ENCODE measurements at regions not wholly inside any gene's neighbourhood (a gene's known extent, or its start where the extent isn't known, plus 50 kb on each side); places are given as distances from the start of the nearest gene placed in this dataset.
A peak's percentile ranks its signal among the peaks of the same experiment; 100 is the strongest.
"Not testable (repeated sequence)": the region's sequence is repeated elsewhere in the genome, so short reads cannot be mapped to it uniquely, and the experiment has no call there.

DNA sequence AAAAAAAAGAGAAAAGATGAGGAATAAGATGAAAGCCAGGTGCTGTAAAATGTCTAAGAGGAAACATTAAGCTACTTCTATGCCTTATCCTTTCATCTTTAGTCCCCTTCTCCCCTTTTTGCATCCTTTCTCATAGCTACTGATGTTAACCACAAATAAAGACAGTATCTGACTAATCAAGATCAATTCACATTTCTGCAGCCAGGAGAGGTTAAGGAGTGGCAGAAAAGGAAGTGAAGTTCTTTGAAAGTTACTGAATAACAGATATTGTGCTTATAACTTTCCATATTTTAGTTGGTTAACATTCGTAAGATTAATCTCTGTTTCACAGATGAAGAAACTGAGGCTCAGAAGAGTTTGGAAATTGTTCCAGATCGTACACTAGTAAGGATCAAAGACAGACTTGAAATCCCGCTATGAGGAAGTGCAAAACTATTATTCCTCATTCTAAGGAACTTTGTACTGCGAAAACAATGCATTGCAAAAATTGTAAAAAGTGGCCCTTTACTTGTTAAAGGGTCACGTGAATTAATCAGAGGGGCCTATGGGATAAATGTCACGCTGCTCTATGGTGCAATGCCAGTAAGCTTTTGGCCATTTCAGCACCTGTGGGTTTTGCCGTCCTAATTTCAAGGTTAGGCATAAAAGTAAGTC is 117.7 kb upstream of the GRM7 start:
- DNase-seq, result no peak

DNA sequence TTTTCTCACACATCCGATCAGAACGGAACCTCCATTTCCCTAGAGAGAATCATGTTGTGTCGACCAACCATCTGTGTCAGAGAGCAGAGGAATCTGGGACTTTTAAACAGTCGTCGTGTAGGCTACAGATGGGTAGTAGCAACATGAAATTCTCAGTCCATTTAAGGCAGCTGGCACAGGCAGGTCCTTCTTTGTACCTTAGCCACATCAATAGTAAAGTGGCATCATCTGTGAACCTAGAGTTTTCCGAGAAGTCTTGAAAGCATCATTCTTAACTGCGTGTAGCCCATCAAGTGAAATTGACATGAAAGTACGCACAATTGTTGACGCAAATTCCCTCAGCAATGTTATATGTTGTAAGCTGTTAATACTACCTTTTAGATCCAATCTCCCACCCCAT is 114.5 kb upstream of the GRM7 start:
- no peak for DNase-seq

DNA sequence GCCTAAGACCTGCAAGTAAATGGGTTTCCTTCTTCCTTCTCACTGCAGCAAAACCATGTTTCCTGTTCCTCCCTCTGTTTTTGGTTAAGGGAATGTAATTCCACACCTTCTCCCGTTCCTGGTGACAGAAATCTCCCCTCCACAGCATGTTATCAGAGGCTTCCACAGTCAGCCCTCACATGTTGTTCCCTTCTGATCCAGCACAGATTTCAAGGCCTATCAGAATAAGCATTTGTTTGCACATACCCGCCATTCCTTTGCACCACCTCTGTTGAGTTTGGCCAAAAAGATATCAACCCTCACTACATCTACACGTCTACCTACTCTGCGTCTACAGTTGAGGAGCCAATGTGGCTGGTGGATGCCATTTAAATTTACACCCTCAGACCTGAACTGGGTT is 113.9 kb upstream of the GRM7 start:
- DNase-seq, result no peak

DNA sequence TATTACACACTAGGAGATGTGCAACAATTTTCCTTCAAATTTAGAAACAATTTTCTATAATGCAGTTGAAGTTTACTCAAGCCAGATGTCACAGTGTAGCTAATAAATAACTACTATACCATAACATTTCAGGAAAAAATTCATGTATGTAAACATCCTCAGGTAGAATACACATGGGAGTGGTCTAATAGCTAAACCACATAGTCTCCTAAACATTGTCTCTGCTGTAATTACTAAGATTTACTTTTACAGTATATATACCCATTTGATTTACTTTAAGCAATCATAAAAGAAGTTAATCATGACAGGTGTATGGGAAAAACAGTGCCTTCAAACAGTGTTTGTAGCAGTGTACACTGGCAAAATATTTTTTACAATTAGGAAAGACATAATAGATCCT is 110.1 kb upstream of the GRM7 start:
- DNase-seq, result no peak

DNA sequence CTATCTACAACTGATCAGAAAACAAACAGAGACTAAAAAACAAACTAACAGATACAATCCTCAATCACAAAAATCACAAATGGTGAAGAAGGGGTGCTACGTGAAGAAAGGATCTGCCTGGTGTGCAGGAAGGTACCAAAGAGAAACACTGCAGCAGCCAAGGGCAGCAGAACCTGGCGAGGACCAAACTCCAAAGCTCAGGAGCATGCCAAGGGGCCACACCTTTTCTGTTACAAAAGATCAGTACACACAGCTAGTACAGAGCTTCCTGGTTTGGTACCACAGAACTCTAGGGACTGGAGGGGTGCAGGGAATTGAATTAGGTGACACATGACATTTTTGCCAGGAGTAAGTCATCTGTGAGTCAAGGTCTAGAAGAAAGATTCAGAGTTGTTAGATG is 107.4 kb upstream of the GRM7 start:
- no peak for DNase-seq

DNA sequence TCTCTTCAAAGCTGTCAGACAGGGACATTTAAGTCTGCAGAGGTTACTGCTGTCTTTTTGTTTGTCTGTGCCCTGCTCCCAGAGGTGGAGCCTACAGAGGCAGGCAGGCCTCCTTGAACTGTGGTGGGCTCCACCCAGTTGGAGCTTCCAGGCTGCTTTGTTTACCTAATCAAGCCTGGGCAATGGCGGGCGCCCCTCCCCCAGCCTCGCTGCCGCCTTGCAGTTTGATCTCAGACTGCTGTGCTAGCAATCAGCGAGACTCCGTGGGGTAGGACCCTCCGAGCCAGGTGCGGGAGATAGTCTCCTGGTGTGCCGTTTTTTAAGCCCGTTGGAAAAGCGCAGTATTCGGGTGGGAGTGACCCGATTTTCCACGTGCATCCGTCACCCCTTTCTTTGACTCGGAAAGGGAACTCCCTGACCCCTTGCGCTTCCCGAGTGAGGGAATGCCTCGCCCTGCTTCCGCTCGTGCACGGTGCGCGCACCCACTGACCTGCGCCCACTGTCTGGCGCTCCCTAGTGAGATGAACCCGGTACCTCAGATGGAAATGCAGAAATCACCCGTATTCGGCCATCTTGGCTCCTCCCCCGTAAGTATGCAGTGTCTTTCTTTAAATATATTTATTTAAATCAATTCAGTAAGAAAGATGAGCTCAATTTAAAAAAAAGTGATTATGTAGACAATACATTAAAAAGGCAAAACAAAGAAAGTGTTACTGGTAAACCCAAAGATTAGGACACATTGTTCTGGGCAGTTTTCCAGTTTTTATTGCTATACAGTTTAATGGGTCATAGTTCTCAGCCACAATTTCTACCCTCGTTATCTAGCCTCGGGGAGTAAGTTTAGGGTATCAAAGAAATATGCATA is 91.2 kb upstream of the GRM7 start:
- not testable (repeated sequence) for DNase-seq

DNA sequence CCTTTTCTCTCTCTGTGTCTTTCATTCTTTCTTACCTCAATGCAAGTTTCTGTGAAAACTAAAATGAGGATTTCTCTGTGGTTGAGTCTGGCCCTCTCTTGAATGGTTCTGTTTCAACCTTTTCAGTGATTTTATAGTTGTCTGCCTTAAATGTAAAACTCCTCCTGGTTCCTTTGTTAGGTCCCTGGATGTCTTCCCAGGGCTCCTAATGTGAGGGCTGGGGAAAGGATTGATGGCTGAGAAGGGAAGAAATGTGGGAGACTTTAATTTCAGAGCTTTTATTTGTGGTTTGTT is 90.6 kb upstream of the GRM7 start:
- no peak for DNase-seq

DNA sequence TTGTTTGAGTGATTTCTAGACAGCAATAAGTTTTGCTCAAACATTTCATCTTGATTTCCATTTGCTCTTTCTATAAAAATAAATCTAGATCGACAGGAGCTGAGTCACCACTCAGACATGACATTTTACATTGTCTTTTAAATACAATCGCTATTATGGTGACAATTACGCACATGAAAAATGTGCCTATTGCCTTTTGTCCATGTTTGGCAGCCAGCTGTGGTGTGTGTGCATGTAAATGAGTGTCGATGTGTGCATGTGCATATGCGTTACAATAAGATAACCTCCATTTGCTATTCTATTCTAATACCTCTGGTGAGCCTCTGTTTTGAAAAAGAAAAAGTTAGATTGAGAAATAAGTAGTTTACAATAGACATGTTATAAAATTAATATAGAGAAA is 89.7 kb upstream of the GRM7 start:
- no peak for DNase-seq

DNA sequence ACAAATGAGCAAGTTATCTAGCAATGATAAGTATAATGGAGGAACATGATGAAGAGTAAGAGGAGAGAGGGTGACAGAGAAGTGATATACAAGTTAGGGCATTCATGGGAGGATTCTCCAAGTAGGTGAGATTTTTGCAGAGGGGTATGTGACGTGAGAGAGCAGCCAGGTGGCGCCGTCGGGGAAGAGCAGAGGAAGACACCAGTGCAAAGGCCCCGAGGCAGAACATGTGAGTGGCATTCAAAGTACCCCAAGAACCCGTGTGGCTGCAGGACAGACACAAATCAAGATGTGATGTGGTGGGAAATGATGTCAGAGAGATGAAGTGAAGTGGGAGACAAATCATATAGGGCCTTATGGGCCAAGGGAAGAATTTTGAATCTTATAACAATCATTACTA is 81.8 kb upstream of the GRM7 start:
- no peak for DNase-seq

DNA sequence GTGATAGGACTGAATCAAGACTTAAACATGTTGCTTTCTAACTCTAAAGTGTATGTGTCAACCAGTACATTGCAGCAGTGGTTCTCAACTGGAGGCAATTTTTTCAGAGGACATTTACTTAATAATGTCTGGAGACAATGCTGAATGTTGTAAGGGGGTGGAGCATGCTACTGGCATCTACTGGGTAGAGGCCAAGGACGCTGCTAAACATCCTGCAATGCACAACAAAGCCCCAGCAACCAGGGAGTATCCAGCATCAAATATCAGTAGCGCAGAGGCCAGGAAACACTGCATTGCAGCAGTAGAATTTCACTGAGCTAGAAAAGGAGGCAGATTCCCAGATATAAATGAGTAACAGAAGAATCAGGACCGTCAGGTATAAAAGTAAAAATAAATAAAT is 79.8 kb upstream of the GRM7 start:
- DNase-seq, result no peak

DNA sequence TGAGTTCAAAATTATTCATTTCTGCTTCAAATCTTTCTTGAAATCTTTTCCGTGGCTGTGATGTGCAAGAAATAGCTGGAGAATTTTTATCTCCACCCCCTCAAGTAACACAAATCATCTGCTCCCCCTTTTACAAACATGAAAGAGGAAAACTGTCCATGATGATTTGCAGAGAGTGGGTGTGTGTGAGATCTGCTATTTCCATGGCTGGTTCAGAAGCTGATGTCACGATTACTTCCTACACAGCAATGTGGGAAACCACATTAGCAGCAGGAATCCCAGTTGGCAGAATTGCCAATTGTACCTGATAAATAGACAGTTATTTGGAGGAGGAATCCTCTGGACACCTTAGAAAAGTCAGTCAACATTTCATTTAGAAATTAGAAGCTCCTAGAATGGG is 75.2 kb upstream of the GRM7 start:
- DNase-seq, result no peak

DNA sequence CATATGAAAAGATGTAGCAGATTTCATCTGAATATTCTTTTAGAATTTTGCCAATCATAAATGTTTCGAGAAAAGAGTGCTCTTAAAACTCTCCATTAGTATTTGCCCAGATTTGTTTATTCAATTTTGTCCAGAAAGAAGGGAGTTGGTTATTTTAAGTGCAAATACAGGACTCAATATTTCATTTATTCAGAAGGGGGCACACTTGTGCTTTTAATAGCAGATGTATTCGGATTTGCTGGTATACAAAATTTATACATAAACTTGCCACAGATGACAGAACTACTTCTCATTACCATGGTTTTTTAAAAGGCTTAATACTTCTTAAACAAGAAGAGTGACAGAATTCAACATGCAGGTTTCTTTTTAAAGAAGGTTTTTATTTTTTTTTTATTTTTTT is 69.8 kb upstream of the GRM7 start:
- no peak for DNase-seq

DNA sequence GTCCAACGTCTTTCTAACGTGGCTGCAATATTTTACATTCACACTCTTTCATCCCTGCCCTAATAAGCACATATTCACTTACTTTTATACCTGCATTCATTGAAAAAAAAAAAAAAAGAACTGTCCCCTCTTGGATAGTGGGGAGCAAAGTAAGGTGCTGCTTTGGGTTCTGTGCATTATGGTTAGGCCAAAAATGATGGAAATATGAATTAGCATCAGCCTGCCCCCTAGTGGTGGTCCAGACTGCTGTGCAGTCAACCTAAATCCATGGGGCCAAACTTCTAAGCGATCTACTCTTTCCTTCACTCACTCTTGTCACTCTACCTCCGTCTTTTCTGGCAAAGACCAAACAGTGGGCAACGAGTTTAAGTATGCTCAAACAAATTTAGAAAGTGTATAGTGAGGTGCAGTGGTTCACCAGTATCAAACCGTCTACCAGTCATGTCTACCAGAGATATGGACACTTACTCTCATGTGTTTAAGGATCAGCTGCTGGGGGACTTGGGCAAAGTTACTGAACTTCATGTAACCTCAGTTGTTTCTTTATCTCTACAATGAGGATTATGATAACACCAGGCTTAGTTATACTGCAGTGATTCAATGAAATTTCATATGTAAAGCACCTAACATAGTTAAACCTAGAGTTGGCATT is 61.5 kb upstream of the GRM7 start:
- peak; percentile 3 to 11 for DNase-seq

DNA sequence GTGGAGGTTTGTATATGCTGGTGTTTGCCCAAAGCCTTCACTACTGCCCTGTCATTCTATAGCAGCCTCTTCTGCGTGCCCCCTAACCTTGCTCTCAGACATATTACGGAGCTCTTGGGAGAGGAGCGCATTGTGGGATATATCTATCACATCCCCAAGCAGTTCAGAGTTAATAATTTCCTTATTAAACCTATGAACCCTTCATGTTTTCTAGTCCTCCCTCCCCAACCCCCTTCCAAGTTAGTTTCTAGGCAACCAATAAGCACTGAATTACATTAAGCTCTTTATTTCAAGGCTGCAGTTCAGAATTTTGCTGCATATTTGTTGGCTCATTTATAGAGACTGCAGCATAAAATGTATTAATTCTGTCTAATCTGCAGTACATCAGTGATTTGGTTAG is 57.3 kb upstream of the GRM7 start:
- DNase-seq, result no peak

DNA sequence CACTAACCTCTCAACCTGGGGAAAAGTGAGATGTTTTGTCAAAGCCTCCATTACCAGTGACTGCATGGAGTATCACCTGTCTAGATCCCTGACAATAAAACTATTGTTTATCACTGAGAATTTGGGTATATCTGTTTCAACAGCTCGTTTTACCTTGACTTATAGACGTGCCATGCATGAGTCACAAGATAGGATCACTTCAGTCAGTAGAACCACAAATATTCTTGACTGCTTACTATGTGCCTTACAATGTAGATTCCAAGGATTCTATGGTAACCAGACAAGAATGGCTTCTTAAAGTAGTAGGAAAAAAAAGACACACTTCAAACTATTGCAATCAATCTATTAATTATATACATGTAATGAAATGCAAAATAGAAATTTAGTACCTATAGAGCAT is 55.7 kb upstream of the GRM7 start:
- no peak for DNase-seq

DNA sequence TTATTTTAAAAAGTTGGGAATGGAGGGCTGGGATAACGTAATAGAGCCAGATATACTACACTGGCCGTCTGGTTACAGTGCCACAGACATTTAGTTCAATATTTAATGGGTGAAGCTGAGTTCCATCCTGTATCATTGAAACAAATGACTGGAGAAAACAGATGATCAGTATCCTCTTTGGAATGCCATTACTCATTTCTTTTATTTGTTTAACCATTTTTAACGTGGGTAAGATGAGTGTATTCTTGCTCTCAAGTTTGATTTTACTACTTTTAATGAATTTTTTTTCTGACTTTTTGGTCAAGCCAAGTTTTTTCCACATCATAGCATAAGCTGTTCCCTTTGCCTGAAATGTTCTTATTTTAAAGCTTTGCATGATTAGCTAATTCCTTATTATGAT is 53.9 kb upstream of the GRM7 start:
- DNase-seq, result no peak

DNA sequence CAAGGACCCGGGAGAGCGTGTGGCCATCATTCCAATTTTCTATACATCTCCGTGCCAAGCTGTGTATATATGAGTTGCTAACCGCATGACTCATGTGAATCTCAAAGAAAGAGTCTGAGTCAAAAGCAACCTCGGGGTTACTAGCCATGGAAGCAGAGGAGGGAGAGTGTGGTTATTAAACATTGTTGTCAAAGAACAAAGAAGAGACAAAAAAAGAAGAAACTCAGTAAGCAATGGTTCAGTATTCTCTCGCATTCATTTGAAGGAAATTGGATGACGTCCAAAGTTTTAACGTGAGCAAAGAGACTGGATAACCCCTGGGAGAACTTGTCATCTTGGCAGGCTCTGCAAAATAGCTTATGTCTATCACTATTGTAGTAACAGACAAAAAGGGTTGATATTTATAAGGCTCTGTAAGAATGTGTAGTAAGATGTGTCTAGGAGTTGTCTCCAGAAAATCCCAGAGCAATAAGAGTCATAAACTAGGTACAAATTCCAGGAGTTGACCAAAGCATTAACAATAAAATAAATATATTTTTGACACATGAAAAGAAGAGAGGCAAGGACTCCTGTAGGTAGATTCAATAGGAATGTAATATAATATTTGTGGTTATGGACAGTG is 52.8 kb upstream of the GRM7 start:
- no peak for DNase-seq

DNA sequence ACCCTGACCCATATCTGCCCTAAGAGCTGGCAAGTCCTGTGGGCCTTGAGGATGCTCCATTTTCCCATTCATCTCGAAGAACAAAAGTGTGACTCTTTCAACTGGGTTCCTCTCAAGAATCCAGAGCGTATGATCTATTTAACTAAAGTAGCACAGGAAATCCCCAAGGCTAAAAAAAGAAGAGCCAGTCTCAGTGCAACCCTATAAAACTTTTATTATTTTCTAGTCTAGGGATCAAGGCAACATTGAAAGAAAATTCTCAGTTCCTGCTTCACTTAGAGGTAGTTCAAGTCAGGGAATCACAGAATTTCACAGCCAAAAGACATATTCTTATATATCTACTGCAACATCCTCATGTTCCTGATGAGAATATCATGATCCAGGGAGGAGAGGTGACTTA is 51.6 kb upstream of the GRM7 start:
- no peak for DNase-seq
